ENCODE measurements at regions not wholly inside any gene's neighbourhood (a gene's known extent, or its start where the extent isn't known, plus 50 kb on each side); places are given as distances from the start of the nearest gene placed in this dataset.

DNA sequence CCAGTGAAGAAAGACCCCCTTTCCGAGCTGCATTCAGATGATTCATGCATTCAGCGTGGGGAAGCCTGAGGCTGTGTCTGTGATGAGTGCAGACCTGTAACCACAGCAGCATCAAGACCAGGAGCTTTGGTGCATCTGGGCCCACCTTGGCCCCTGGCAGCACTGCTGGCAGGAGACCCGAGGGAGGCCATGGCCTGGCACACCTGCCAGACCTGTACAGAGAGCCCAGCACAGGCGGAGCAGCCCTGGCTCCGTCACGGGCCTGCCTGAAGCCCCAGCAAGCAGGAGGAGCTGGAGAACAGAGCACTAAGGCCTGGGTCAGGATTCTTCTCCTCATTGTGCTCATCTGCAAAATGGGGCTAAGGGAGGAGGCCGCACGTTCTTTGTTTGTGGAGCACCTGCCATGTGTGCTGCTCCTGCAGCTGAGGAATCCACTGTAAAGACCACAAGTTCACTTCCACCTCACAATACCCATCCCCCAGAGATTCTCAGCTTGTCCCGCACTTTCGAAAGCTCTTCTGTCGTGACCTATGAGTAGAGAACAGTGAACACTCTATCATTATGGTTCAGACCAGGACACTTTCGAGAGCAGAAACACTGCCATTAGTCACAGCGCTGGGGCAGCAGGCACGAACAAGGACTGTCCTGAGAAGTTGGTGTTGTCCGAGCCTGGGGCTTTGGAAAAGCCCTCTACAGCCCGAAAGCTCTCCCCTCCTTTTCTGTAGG, 144.4 kb upstream of the CST7 start:
- TF ChIP-seq CTCF (conservative IDR thresholded peaks at IDR 0.05 in 1 of 2, IDR thresholded peaks at IDR 0.05 in 1 of 2; ENCODE audit: extremely low read depth in 1 of 2, insufficient read depth in 1 of 2, low read depth in 1 of 2, low read length in 2 of 2) (no peak), EZH2 (IDR thresholded peaks at IDR 0.05; ENCODE audit: borderline replicate concordance, low read length) (no peak)
